Glutamatergic neuron (in vitro differentiated cells): ENCODE measurements at regions not wholly inside any gene's neighbourhood (a gene's known extent, or its start where the extent isn't known, plus 50 kb on each side); places are given as distances from the start of the nearest gene placed in this dataset.

Experiments used
- DNase-seq: peaks from one replicate; pipeline ENCODE4 v3.0.0; 2022
- H3K27ac Mint-ChIP-seq: one replicate; pipeline ENCODE4 v1.8.0; 2020; ENCODE audit warnings: mild to moderate bottlenecking, mixed read lengths, inconsistent platforms; ENCODE audit not compliant: unreplicated experiment
- H3K27me3 Mint-ChIP-seq: one replicate; pipeline ENCODE4 v1.8.0; 2020; ENCODE audit warnings: mild to moderate bottlenecking, moderate library complexity, mixed read lengths, inconsistent platforms; ENCODE audit not compliant: unreplicated experiment
- H3K36me3 Mint-ChIP-seq: one replicate; pipeline ENCODE4 v1.8.0; 2020; ENCODE audit warnings: mild to moderate bottlenecking, mixed read lengths, inconsistent platforms; ENCODE audit not compliant: unreplicated experiment
- H3K4me1 Mint-ChIP-seq: one replicate; pipeline ENCODE4 v1.8.0; 2020; ENCODE audit warnings: mild to moderate bottlenecking, low read depth, mixed read lengths, inconsistent platforms; ENCODE audit not compliant: unreplicated experiment
- H3K4me3 Mint-ChIP-seq: one replicate; pipeline ENCODE4 v1.8.0; 2020; ENCODE audit warnings: mild to moderate bottlenecking, mixed read lengths, inconsistent platforms; ENCODE audit not compliant: unreplicated experiment
- H3K9me3 Mint-ChIP-seq: one replicate; pipeline ENCODE4 v1.8.0; 2020; ENCODE audit warnings: mild to moderate bottlenecking, moderate library complexity, mixed read lengths, inconsistent platforms; ENCODE audit not compliant: unreplicated experiment
- TF ChIP-seq, protein P1 (sequence below): fragments of 200-600 bp; sonication (generic); IDR thresholded peaks from one replicate; pipeline ENCODE4 v1.5.0; 2021; ENCODE audit not compliant: partially characterized antibody, unreplicated experiment

DNA sequence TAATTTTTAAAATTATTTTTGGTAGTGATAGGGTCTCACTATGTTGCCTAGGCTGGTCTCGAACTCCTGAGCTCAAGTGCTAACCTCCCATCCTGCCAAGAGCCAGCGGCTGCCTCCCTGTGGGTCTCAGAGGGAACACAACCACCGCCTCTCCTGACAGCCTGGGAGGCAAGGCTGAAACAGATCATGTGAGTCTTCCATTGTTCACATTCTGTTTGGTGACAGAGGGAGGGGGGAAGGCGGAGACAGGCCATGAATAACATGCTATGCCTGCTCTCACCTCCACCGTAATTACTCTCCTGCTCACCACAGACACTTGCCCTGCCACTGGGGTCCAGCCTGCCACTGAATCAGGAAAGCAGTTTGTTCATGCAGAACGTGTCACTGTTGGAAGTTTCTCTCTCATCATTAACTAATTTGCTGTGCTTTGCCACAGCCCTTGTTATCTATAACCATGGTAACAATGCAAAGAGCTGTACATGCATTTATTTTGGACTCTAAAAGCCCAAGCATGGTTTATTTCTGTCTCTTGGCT, 78.4 kb upstream of the RASGRF1 start:
- H3K4me1 Mint-ChIP-seq = peaks cover 13% of the 10 kb centered on the region
- no peaks in the 10 kb centered on the region for H3K9me3 Mint-ChIP-seq
- H3K27ac Mint-ChIP-seq = no peak overlapping the region
- H3K4me3 Mint-ChIP-seq = no peak overlapping the region
- TF ChIP-seq, protein P1, sequence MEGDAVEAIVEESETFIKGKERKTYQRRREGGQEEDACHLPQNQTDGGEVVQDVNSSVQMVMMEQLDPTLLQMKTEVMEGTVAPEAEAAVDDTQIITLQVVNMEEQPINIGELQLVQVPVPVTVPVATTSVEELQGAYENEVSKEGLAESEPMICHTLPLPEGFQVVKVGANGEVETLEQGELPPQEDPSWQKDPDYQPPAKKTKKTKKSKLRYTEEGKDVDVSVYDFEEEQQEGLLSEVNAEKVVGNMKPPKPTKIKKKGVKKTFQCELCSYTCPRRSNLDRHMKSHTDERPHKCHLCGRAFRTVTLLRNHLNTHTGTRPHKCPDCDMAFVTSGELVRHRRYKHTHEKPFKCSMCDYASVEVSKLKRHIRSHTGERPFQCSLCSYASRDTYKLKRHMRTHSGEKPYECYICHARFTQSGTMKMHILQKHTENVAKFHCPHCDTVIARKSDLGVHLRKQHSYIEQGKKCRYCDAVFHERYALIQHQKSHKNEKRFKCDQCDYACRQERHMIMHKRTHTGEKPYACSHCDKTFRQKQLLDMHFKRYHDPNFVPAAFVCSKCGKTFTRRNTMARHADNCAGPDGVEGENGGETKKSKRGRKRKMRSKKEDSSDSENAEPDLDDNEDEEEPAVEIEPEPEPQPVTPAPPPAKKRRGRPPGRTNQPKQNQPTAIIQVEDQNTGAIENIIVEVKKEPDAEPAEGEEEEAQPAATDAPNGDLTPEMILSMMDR = no peak
- H3K36me3 Mint-ChIP-seq = peaks cover 5% of the 10 kb centered on the region
- peaks cover 3% of the 10 kb centered on the region for H3K27me3 Mint-ChIP-seq
- DNase-seq = peak; percentile 54

DNA sequence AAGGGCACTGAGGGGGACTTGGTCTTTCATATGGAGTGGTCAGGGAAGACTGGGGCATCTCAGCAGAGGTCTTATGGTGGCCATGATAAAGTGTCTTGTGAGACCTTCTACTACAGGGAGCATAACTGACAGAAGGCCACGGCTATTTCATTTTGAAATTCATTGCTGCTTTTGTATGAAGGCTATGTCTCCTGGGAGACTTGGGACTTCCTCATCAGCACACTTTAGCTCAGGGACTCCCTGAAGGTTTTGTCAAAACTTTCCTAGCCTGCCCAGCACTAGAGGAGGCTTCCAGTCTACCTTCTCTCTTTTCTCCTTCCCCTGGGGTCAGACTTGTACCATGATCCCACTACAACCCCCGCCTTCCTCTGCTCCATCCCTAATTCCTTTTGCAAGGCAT, 77.2 kb upstream of the RASGRF1 start:
- Mint-ChIP-seq H3K4me3 (no peak overlapping the region), H3K36me3 (peaks cover 5% of the 10 kb centered on the region), H3K27me3 (peaks cover 3% of the 10 kb centered on the region), H3K9me3 (no peaks in the 10 kb centered on the region), H3K4me1 (peaks cover 9% of the 10 kb centered on the region), H3K27ac (no peak overlapping the region)
- TF ChIP-seq, protein P1 = no peak
- DNase-seq = no peak

DNA sequence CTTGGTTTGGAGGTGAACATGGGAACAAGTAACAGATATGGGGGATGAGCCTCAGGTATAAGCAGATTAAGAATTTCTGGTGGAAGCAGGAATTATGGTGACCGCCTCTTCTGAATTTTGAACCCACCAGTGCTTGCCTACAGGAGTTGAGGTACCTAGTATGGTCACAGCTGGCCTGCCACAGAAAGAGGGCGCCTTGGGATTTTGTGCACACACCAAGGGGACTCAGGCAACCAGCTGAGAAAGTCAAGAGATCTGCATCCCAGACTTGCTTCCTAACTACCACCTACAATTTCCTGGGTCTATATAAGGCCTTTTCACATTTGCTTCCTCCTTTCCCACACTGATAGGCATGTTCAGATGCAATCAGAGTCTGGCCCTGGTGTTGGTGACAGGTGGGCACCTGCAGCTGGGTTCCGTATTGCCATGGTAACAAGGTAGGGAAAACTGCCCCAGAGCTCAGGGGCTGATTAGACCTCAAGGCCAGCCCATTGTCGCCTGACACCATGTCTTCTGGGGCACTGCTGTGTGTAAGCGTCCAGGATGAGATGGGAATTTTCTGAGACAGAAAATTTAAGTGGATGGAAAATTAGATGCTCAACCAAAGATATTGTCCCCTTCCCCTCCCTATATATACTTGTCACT, 75.9 kb upstream of the RASGRF1 start:
- no peak overlapping the region for H3K27ac Mint-ChIP-seq
- H3K27me3 Mint-ChIP-seq = peaks cover 3% of the 10 kb centered on the region
- no peak for DNase-seq
- H3K4me1 Mint-ChIP-seq = peaks cover 5% of the 10 kb centered on the region
- TF ChIP-seq, protein P1 = no peak
- H3K9me3 Mint-ChIP-seq = no peaks in the 10 kb centered on the region
- peaks cover 5% of the 10 kb centered on the region for H3K36me3 Mint-ChIP-seq
- H3K4me3 Mint-ChIP-seq = no peak overlapping the region

DNA sequence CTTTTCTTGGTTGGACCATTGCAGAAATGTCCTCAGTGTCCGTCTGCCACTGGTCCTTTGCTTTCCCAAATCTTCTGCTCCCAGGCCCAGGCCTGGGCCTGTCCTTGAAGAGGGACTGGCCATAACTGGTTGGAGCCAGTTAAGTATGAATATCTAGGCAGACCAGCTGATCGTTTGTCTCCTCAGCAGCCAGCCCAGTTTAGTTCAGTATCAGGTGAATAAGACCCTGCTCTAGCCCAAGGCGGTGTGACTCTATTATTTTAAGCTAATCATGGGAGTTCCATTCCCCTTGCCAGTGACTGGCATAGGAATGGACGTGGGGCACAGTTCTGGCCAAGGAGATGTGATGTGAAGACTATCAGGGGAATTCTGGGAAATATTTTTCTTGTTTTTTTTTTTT, 73.9 kb upstream of the RASGRF1 start:
- no peak overlapping the region for H3K4me3 Mint-ChIP-seq
- TF ChIP-seq, protein P1 = no peak
- H3K27me3 Mint-ChIP-seq = peaks cover 3% of the 10 kb centered on the region
- peaks cover 2% of the 10 kb centered on the region for H3K4me1 Mint-ChIP-seq
- DNase-seq = no peak
- H3K36me3 Mint-ChIP-seq = peaks cover 5% of the 10 kb centered on the region
- no peak overlapping the region for H3K27ac Mint-ChIP-seq
- H3K9me3 Mint-ChIP-seq = peaks cover 2% of the 10 kb centered on the region

DNA sequence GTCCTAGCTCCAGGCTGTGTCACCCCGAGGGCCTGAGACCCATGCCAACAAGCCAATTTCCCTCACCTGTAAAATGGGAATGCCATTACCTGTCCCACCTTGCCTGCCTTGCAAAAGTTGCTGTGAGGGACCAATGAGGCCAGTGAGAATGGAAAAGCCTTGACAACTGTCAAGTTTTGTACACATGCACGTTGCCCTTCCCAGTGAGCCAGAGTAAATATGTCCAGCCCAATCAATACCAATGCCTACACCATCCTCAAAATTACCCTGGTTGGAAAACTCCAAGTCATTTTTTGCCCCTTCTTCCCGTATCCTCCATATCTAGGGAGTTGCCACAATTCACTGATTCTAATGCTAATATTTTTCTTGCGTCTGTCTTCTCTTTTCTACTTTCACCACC, 73.5 kb upstream of the RASGRF1 start:
- no peak for DNase-seq
- Mint-ChIP-seq H3K36me3 (peaks cover 5% of the 10 kb centered on the region), H3K4me3 (no peak overlapping the region), H3K27ac (no peak overlapping the region), H3K9me3 (peaks cover 4% of the 10 kb centered on the region), H3K27me3 (peaks cover 4% of the 10 kb centered on the region), H3K4me1 (peaks cover 2% of the 10 kb centered on the region)
- TF ChIP-seq, protein P1 = no peak
